Activated CD4-positive, alpha-beta T cell treated with anti-CD3 and anti-CD28 coated beads for 24 hours (primary cell): ENCODE measurements at regions not wholly inside any gene's neighbourhood (a gene's known extent, or its start where the extent isn't known, plus 50 kb on each side); places are given as distances from the start of the nearest gene placed in this dataset.
"Not testable (repeated sequence)": the region's sequence is repeated elsewhere in the genome, so short reads cannot be mapped to it uniquely, and the experiment has no call there.

Experiments
- DNase-seq, 2 donors: peaks; one replicate each; pipeline ENCODE4 v3.0.0-alpha.2; 2020; ENCODE audit warnings: low read depth in 2 of 2

- no peak for DNase-seq
Measured at GRCh38 chr10:23870651-23871610, 338.0 kb upstream of the KIAA1217 start.

DNA sequence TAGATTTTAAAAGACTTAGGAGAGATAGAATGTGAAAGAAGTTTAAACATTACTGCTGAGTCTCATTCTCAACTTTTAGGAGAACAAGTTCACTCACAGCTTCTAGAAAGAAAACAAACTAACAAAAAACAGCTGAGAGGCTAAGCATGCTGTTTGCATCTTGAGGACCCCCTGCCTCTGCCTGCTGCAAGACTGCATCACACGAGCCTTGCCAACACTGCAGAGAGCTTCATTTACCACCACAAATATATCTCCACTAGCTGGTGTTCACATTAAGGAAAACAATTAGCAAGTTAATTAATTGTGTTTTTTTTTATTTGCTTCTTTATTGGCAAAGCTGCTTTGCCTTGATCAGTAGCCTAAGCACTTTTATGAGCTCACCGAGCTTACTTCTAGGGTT lies 336.6 kb upstream of the KIAA1217 start:
- DNase-seq, result no peak

DNA sequence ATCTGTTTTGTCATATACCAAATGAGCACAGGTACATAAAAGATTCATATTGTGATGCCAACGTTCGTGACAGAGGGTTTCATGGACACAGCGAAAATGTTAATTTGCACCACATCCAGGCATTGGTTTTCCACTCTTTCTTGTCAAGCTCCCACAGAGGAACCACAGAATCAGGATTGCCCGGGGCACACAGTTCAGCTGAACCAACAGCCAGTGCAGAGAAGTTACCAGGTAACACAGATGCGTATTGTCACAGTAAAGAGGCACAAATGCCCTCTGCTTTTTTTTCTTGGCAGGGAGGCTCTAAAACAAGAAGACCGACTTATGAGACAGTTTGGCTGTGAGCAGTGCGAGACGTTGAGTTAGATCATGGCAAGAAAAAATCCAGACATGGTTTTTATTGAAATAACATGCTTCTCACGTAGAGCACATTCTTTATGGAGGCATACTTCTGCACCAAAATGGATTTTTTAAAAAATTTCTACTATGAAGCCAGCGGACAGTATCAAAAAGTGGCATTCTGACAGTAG lies 331.1 kb upstream of the KIAA1217 start:
- no peak for DNase-seq

DNA sequence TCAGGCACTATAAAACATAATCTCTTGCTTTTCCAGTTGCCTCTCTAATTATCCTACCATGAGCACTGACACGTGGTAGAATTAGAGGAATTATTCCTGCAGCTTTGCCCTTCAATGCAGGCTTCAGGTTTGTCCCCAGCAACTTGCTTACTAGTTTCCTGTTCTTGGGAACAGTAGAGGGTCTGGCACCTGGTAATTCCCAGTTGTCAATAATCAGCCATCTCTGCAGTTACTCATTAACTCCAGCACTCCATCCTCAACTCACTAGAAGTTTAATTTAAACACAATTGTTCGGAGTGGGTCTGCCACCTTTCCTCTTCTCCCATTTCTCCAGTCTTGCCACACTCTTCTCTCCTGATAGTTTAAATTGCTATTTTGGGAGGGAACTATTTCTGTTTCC lies 324.3 kb upstream of the KIAA1217 start:
- DNase-seq, result no peak

- no peak for DNase-seq
Measured at GRCh38 chr10:23885853-23886252, 323.1 kb upstream of the KIAA1217 start.

DNA sequence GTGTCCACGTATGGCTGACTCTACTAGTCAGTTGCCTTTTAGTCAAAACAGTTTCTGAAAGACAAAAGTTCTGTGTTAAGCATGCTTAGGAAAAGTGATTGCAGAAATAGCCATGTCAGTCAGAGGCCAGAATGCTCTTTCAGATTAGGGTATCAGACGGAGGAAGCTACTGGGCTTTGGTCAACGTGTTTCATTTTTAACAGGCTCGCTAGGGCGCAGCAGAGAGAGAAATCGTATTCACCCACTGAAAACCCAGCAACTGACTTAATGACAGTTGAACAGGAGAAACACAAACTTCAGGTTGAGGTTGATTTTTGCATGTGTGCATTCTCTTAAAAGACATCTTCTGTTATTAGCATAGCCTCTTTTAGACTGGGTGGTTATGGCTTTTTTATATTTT lies 322.6 kb upstream of the KIAA1217 start:
- DNase-seq, result no peak

GRCh38 chr10:23891301-23891700 lies 317.6 kb upstream of the KIAA1217 start:
- DNase-seq, result no peak

GRCh38 chr10:23892296-23892695 lies 316.6 kb upstream of the KIAA1217 start:
- DNase-seq, result no peak

- DNase-seq, result no peak
Measured at GRCh38 chr10:23897267-23897666, 311.7 kb upstream of the KIAA1217 start.

GRCh38 chr10:23897861-23898260 lies 311.1 kb upstream of the KIAA1217 start:
- no peak for DNase-seq

DNA sequence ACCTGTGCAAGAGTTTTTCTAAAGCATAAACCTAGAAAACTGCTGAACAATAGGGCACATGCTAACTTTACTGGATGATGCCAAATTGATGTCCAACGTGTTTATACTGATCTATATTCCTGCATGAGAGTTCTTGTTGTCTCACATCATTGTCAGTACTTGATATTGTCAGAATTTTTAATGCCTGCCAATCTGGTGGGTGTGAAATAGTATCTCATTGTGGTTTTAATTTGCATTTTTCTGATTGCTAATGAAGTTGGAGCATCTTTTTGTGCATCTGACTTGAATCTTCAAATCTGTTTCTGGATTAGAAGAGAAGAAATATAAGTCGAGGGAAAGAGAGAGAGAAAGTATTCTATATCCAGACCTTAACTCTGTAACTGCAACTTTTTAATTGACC lies 309.8 kb upstream of the KIAA1217 start:
- no peak for DNase-seq

DNA sequence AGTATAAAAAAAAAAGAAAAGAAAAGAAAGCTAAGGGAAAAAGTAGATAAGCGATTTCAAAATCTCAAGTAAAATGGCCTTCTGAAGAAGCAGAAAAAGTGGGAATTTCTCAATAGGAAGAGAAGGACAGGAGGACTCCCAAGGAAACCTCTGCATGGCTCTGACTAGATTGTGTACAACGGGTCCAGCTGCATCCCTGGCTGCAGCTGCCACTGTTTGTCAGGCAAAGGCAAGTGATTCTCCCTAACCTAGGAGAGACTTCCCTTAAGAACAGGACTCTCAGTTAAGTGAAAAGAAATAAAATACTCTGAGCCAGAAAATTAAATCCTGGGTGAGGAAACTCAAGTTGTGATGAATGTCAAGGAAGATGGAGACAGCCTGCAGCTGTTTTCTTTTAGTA lies 298.6 kb upstream of the KIAA1217 start:
- DNase-seq, result no peak

- DNase-seq, result no peak
Measured at GRCh38 chr10:23912884-23913404, 296.0 kb upstream of the KIAA1217 start.

- DNase-seq, result no peak
Measured at GRCh38 chr10:23914641-23915040, 294.3 kb upstream of the KIAA1217 start.

- DNase-seq, result no peak
Measured at GRCh38 chr10:23917251-23917840, 291.6 kb upstream of the KIAA1217 start.

- DNase-seq, result no peak
Measured at GRCh38 chr10:23918090-23918723, 290.7 kb upstream of the KIAA1217 start.

DNA sequence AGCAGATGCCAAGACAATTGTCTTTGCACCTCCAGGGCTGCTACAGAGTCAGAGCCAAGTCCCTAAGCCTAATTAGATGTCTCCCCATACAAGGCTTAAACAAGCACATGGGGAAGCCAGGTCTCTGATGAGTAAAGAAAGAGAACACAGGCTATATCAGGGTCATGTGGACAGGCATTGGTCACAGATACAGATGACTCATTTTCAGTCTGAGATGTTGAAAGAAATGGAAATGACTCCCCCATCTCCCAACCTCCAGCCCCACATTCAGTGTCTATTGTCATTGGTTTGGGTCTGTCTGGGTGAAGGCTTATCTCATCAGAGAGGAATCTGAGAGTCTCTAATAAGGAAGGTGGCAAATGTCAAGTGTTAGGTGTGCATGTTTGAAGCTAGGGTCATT lies 290.1 kb upstream of the KIAA1217 start:
- DNase-seq, result no peak

- DNase-seq, result no peak
Measured at GRCh38 chr10:23927576-23928325, 281.2 kb upstream of the KIAA1217 start.

GRCh38 chr10:23934023-23934422 lies 274.9 kb upstream of the KIAA1217 start:
- DNase-seq, result not testable (repeated sequence)

GRCh38 chr10:23945845-23946244 lies 263.1 kb upstream of the KIAA1217 start:
- DNase-seq, result no peak

DNA sequence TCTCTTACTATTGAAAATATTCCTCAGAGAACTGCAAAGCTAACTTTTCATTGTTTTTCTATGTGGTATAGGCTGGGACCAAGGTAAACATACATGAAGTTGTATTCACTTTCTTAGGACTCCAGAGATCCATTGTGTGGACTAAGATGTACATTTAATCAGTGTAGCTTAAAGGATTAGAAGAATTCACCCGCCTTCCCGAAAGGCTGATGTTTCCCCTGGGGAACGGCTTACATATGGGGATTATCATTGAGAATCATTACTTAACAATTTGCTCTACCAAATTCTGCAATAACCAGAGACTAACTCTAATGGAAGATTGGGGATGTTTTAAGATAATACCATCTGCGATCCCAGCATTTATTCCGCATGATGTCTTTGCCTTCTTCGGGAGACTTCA lies 257.1 kb upstream of the KIAA1217 start:
- DNase-seq, result no peak
